ENCODE measurements at regions not wholly inside any gene's neighbourhood (a gene's known extent, or its start where the extent isn't known, plus 50 kb on each side); places are given as distances from the start of the nearest gene placed in this dataset.
"Not testable (repeated sequence)": the region's sequence is repeated elsewhere in the genome, so short reads cannot be mapped to it uniquely, and the experiment has no call there.

DNA sequence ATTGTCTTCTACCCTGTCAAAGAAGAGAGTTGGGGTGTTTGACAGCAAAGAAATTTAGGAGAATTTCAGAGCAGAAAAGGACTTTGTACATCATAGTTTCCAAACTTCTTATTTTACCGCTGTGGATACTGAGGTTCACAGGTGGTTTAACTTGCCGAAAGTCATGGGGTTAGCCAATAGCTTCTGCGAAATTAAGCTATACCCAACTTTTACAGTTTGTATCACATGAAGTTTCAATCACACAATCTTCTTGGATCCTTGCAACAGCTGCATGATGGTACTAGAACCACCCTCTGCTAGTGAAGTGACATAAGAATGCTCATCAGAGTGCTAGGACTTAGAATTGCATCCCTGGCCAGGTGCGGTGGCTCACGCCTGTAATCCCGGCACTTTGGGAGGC is 345.5 kb downstream of the CD83 start:
- no peak for DNase-seq

DNA sequence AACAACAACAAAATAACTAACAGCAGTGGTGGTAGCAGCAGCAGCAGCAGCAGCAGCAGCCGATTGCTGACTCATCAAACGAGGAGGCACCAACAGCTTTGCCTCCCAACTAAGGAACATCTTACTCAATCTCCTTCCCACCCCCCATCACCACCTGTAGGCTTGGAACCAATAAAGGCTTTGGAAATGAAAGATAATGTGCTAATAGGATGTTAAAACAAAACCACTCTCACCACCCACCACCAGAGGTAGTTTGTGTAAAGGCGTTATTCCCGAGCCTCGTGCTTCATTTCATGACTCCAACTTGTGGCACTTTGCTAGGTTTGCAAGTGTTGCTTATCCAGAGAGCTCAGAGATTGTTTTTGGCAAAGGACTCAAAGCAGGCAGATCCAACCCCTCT is 346.5 kb downstream of the CD83 start:
- DNase-seq, result no peak

DNA sequence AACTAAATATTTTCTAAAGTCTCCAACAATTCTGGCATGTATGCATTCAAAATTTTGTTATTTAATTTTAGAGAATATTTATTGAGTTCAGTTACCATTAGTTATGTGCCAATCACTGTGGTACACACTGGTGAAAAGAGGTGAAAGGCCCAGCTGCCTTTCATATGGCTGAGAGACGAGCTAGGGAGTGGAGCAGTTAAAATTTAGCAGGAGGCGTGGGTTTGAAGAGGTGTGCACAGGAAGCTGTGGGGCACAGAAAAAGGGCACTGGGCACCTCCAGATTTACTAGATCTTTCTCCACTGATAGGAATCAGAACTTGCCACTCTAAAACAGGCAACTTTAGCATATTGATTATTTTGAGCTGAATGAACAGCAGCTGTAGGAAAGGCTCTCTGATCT is 347.1 kb downstream of the CD83 start:
- no peak for DNase-seq

DNA sequence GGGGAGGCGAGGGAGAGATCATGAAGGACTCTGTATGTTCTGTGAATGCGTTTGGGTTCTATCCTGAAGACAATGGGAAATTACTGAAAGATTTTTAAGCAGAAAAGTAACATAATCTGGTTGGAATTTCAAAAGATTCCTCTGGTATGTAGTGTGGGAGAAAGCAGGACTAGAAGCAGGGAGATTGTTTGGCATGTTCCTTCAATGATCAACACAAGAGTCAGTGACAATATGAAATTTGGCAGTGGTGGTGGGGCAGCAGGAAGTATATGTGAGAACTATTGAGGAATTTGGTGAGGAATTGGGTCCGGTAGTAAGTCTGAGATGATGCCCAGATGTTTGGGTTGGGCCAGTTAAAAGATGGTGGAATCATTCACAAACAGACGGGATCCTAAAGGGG is 348.7 kb downstream of the CD83 start:
- no peak for DNase-seq

DNA sequence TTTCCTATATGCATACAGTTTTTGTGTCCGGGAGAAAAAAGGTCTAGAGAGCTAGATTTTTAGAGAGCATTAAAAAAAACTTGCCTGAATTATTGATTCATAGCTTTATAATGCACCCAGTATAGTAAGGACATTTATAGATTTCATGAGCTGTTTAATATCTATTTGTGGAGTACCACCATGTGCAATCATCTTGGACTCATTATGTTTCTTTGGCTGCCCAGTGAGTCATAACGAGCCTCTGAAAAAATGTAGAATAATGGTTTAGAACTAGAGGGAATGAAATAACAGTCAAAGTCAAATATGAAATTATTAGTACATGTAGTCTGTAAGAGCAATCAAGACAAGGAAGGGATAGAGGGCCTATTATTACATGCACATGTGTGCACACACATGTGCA is 350.0 kb downstream of the CD83 start:
- DNase-seq, result no peak

DNA sequence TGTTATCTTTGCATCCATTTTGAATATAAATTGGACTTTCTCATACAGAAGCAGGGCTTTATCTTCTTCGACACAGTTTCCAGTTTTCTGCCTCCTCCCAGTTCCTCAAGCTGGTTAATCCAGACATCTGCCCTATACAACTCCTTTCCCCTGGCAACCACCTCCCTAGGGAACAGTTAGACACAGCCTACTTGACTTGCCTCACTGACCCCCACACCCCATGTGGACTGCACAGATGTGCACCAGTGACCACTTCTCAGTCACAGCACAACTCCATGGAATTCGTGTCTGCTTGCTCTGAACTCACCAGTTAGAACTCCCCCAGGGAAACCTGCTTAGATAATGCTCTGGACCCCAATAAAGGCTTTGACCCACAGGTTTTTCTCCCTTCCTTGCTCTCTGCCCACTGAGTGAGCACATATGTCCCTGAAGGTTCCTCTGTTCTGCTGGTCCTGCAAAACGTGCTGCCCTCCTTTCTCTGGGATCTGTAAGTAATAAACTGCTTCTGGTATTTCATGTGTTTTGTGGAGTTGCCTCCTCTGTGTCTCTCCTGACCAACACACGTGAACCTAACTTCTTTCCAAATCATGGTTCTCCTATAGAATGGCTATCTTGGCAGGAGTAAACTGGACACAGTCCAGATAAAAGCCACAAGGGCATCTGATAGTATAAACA is 351.2 kb downstream of the CD83 start:
- no peak for DNase-seq

DNA sequence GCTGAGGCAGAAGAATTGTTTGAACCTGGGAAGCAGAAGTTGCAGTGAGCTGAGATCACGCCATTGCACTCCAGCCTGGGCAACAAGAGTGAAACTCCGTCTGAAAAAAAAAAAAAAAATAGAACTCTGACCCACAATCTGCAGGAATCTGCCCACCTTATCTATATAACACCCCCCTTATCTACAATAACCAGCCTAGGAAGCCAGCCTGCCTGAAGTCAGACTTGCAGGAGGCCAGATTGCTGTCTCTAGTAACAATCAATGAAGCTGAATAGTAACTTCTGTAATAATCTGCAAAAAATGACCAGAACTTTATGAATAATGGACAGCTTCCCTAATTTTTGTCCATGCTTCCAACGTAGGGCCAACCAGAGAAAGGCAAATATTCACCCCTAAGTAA is 352.5 kb downstream of the CD83 start:
- DNase-seq, result no peak

DNA sequence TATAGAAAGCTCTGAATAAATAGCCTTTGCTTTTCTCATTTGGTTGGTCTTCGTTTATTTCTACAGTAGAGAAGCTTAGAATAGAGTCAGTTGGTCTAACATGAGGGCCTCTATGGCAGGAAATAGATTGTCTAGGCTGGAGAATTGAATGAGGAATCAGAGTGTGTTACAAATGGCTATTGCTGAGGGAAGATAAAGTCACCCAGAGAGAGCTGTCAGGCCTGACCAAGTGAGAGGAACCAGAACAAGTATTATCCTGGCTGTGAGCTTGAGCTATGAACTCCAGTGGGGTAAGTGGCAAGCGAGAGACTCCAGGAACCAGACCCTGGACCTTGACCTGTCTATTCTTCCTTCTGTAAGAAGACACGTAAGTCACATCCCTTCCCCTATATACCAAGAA is 353.1 kb downstream of the CD83 start:
- no peak for DNase-seq

DNA sequence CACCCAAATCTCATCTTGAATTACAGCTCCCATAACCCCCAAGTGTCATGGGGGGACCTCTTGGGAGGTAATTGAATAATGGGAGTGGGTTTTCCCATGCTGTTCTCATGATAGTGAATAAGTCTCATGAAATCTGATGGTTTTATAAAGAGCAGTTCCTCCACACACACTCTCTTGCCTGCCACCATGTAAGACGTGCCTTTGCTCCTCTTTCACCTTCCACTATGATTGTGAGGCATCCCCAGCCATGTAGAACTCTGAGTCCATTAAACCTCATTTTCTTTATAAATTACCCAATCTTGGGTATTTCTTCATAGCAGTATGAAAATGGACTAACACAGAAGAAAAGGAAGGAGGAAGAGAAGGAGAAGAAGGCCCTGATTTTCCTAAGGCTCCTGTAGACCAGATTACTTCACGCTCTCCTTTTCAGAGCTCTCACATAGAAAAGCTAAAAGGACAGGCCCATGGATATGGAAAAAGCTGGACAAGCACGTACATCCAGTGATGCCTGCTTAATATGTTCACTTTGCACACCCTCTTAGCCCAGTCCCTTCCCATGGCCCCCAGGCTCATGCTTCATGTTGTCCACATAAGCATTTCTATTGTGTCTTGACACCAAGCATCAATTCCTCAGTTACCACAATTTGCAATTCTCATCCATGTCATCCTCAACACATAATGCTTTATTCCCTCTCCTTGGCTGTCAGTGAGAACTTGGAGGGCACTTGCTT is 354.8 kb downstream of the CD83 start:
- DNase-seq, result no peak

DNA sequence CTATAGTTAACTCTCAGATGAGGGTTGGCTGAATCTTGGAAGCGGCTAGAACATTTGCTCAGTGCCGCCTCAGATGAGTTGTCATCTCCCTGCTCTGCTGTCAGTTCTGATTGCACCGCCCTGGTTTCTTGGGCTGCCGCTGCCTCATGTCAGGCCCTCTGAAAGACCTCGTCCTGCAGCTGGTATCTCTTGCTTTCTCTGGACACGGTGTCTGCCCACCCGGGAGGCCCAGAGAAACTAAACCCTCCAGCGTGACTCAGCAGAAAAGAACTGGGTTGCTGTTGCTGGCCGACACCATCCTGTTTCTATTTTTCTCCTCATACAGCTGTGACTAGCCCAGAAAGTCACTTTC is 355.4 kb downstream of the CD83 start:
- DNase-seq, result no peak

DNA sequence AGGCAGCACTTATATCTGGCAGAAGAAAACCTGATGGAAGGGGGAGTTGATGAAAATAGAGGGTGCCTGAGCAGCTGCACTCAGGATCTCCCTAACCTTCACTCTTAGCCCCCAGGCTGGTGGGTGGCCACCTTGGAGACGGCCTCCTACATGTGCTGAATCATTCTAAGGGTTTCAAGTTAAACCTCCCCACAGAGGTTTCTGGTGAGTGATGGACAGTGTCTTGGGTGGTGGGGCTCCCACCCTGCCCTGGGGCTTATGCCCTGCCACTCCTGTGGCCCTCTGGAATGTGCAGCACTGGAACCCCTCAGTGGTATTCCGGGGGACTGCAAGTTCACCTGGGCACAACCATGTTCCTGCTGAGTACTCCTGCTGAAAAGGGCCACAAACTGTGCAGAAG is 357.2 kb downstream of the CD83 start:
- DNase-seq, result no peak

DNA sequence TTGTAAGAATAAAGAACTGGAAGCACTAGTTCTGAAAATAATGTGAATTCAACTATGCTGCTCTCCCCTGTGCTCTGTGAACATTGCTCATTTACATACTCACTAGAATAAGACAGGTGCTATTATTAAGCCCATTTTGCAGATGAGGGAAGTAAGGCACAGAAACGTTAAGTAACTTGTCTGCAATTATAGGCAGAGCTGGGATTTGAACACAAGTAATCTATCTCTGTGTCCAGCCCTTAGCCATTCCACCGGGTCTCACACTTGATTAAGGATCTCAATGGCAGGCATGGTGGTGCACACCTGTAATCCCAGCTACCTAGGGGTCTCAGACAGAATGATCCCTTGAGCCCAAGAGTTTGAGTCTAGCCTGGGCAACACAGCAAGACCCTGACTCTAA is 357.7 kb downstream of the CD83 start:
- DNase-seq, result no peak

DNA sequence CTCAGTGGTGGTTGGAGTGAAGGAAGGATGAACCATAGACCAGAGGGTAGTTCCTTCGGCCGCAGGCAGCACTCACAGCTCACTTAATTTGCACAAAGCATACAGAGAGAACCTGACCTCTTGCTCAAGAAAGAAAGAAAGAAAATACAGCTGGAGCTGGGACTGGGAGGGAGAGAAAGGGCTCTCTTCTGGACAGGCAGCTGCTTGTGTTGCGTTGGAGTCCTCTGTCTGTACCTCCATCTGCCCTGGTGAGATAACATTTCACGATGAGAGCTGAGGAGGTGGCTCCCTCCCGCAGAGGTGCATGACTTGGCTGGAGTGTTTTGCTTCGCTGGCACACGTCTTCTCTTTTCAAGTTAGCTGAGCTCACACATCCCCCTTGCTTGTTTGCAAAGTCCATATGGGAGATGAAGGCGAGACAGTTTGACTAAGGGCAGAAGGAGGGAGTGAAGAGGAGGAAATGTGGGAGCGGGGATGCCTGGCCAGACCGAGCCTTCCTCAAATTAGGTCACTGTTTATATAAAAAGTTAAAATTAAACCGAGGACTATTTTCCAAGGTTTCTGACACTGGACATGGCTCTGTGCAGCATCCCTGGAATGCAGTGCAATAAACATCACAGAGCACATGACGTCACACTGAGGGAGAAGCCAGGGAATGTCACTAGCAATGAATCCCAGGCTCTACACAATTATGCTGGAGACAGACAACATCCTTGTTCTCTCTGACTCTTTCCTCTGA is 359.4 kb downstream of the CD83 start:
- no peak for DNase-seq

DNA sequence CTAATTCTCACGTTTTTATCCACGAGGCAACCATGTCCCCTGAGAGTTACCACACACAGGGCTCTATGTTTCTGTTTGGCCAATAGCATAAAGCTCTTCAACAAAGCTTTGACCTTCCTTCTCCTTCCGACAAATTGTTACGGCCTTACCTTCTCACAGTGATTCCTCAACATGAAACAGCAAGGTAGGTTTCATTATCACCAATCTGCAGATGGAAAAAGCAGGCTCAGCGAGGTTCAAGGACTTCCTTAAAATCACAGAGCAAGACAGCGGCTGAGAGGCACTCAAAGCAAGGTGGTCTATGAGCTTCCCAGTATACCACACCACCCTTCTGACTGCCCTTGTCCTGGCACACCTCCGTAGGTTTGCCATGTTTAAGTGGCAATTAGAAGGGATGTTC is 360.0 kb downstream of the CD83 start:
- DNase-seq, result no peak

DNA sequence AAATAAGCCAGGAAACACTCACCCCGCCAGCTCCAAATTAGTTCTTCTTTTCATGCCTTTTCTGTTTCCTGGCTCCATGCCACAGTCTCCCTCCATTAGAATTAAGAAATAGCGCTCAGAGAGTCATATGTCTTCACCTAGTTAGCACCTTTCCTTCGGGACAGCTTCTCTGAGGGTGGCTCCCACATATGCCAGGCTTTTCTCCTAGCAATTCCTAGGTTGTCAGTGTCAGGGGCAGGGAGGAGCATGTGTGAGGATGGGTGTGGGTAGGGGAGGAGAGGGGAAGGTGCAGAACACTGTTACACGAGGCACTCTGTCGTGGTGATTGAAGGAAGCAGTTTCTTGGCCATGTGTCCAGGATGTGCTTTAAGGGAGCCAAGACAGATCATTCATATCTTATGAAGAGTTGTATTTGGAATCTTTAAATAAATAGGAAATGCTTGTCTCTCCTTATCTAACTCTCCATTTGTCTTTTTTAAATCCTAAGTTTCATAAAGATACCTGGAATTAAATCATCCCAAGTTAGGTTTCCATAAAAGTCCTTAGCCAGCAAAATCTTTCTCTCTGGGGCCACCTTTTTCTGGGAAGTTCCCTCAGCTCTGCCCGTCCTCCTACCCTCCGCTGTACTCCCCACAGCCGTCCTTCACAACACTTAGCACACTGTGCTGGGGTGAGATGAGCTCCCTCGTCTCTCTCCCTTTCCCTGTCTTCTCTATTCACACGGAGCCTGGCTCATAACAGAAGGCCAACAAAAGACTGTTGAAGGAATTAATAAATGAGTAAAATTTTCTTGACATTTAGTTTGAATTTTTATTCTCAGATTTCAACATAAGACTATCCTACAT is 361.0 kb downstream of the CD83 start:
- no peak for DNase-seq

DNA sequence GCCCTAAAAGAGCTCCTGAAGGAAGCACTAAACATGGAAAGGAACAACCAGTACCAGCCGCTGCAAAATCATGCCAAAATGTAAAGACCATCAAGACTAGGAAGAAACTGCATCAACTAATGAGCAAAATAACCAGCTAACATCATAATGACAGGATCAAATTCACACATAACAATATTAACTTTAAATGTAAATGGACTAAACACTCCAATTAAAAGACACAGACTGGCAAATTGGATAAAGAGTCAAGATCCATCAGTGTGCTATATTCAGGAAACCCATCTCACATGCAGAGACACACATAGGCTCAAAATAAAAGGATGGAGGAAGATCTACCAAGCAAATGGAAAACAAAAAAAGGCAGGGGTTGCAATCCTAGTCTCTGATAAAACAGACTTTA is 364.4 kb downstream of the CD83 start:
- not testable (repeated sequence) for DNase-seq

DNA sequence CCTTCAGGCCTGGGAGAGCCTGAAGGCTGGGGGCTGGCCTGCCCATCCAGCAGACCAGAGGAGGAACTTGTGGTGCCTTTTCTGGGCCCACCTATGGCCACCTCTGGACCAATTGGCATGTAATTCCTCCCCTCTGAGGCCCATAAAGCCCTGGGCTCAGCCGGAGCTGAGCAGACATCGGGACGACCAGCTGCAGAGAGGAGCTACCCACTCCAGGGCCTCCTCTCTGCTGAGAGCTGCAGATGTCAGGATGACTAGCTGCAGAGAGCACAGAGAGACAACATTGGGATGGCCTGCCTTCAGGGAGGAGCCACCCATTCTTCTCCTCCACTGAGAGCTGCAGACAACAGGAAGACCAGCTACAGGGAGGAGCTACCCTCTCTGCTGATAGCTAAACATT is 370.1 kb downstream of the CD83 start:
- no peak for DNase-seq

DNA sequence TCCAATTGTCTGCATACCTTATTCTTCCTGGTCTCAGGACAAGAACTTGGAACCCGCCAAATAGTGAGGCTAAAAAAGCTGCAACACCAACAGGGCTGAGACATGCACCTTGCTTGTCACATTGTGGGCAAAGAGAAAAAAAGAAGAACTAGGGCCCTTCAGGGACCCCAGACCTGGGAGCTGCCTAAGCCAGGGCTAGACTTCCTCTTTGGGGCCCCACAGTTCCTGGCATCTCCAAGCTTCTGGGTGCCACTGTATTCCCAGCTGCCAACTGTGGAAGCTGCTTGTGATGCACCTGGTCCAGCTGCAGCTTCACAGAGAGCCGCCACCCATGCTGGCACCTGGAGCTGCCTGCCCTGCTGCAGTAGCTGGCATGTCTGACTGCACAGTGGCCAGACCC is 370.6 kb downstream of the CD83 start:
- DNase-seq, result no peak

DNA sequence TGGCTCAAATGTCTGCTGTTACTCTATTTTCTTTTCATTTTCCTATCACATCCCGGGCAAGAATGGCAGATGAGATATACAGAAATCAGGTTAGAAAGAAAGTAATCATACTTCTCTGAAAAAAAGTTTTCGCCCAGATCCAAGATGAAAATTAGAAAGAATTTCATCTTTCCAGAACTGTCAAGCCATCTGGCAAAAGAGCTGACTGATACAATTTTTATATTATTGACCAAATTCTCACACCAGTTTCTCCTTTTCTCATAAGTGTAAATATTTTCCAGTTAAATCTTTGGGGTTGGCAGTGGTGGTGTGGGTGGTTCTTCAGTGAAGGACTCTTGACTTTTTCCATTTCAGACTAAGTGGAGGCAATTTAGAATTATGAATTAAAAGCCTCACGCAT is 371.9 kb downstream of the CD83 start:
- no peak for DNase-seq

DNA sequence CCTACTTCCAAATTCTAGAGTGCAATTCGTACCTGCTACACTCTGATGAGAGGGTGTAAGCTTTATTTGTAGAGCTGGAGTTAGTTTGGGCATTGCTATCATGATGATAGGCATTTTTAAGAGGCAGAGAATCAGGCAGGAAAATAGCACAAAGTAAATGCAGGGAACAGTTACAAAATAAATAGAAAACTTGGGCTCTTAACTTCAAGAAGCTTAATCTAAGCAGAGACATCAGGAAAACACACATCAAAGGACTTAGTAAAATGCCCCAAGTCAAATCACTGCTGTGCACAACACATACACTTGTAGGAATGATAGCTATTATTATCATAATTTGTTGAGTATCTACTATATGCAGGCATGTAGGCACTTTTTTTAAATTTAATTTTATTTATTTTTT is 381.2 kb downstream of the CD83 start:
- DNase-seq, result no peak

DNA sequence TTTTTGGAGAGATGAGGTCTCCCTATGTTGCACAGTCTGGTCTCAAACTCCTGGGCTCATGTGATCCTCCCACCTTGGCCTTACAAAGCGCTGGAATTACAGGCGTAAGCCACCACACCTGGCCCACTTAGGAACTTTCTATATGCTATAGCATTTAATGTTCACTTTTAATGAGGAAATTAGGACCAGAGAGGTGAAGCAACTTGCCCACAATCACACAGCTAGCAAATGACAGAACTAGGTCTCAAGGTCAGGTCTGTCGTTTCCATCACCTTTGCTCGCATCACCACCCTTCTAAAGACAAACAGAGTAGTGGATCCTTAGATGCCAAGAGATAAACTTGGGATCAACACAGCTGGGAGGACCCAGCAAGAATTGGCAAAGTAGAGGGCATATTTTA is 381.7 kb downstream of the CD83 start:
- no peak for DNase-seq

DNA sequence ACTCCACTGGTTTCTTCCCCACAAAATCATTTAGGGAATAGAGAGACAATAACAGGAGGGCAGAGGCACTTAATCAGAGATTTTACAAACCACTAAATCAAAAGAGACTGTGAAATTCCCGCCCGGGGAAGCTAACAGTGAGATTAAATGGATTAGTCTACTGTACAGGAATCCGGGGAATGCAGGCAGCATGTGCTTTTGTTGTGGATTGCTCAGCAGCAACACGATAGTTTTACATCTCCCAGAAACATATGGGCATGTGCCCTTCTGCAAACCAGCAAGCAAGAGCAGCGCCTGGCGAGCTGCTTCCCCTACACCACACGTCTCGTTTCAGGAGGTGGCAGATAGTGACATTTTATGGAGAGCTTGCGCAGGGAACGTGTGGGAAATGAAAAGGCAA is 382.3 kb downstream of the CD83 start:
- DNase-seq, result no peak

DNA sequence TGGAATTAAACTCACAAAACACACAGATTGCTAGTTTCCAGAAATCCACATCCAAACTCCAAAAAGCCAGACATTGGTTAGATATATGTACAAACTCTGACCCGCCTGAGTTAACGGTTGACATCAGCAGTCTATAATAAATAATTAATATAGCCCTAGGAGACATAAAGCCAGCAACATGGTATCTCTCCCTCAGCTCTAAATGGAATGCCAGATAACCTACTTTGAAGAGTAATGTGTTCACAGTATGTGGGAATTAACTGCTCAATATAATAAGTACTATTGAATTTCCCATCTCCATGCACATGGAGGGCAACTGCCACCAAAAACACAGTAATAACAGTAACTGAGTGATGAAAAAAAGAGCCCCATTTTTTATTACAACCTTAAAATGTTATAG is 383.2 kb downstream of the CD83 start:
- DNase-seq, result no peak

DNA sequence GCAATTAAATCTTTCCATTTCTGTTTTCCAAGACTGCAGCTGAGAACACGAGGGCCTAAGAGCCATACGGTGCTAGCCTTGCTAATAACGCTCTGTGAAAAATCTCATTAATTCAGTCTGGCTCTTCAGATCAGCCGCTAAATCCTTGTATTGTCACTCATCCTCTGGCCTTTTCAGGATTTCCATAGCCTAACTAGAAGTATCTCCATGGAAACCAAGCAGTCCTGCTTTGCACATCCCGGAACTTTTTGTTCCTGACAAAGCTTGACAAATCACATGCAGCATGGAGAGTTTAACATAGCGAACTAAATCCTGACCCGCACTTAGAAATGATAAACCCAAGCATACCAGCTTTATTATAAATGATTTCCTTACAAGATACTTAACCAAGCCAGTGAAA is 383.7 kb downstream of the CD83 start:
- DNase-seq, result no peak

All from activated effector memory CD4-positive, alpha-beta T cell treated with Interleukin-2 at 50 U/mL for 16 hours (primary cell).